D721Med (cell line): ENCODE measurements at regions not wholly inside any gene's neighbourhood (a gene's known extent, or its start where the extent isn't known, plus 50 kb on each side); places are given as distances from the start of the nearest gene placed in this dataset.
A peak's percentile ranks its signal among the peaks of the same experiment; 100 is the strongest.

Experiments used
- DNase-seq: peaks from one replicate; pipeline ENCODE4 v3.0.0; 2011; ENCODE audit warnings: low spot score; ENCODE audit not compliant: insufficient read length
- FAIRE-seq: peaks from 2 replicates; lab custom pipeline; 2011; peaks lifted over from hg19 to GRCh38; lab: Jason Lieb, UNC
- CTCF ChIP-seq: IDR thresholded peaks from 2 replicates; pipeline ENCODE4 v1.5.1; 2012; ENCODE audit warnings: mild to moderate bottlenecking, control low read depth; ENCODE audit not compliant: insufficient read depth; ENCODE audit errors: missing control alignments

GRCh38 chr11:116386118-116386699 is 386.6 kb downstream of the BUD13 start:
- no peak for FAIRE-seq
- no peak for TF ChIP-seq CTCF
- no peak for DNase-seq

- no peak for DNase-seq
- FAIRE-seq, result no peak
- no peak for TF ChIP-seq CTCF
These were observed 387.9 kb downstream of the BUD13 start for GRCh38 chr11:116384876-116385275.

GRCh38 chr11:116384407-116384806 is 388.4 kb downstream of the BUD13 start:
- DNase-seq (no peak), FAIRE-seq (no peak)
- TF ChIP-seq CTCF, result no peak

GRCh38 chr11:116379185-116379828 is 393.5 kb downstream of the BUD13 start:
- no peak for FAIRE-seq
- DNase-seq, result no peak
- no peak for TF ChIP-seq CTCF

- no peak for TF ChIP-seq CTCF
- FAIRE-seq (peak; percentile 21), DNase-seq (no peak)
These were observed 396.2 kb downstream of the BUD13 start for GRCh38 chr11:116376547-116376946.

- FAIRE-seq, result peak; percentile 75
- TF ChIP-seq CTCF, result no peak
- no peak for DNase-seq
These were observed 396.7 kb downstream of the BUD13 start for GRCh38 chr11:116376054-116376453.

- TF ChIP-seq CTCF, result no peak
- DNase-seq, result no peak
- FAIRE-seq, result peak; percentile 46
These were observed 397.6 kb downstream of the BUD13 start for GRCh38 chr11:116375221-116375620.
